Gastrocnemius medialis (tissue), 4 donors: ENCODE measurements at regions not wholly inside any gene's neighbourhood (a gene's known extent, or its start where the extent isn't known, plus 50 kb on each side); places are given as distances from the start of the nearest gene placed in this dataset.

Source experiments
- ATAC-seq, 2 donors: fragments of 150-250 bp; one replicate each; pipeline ENCODE4 v1.9.1; 2016
- DNase-seq, 2 donors: peaks; one replicate each; pipeline ENCODE4 v3.0.0-alpha.2; 2019
- H3K27ac ChIP-seq, 4 donors: fragments of 200-600 bp; sonication (generic); 1 replicate in 1 of 4; 2 replicates in 3 of 4; pipeline ENCODE4 v1.5.1; 2016 to 2018; ENCODE audit warnings: mild to moderate bottlenecking in 2 of 4, moderate library complexity in 1 of 4
- H3K27me3 ChIP-seq, 3 donors: fragments of 200-600 bp; sonication (generic) in 2 of 3; 1 replicate in 1 of 3; 2 replicates in 2 of 3; pipeline versions ENCODE4 v1.5.1 to v1.6.0; 2016 to 2019; ENCODE audit warnings: mild to moderate bottlenecking in 1 of 3, moderate library complexity in 1 of 3
- H3K36me3 ChIP-seq, 2 donors: fragments of 200-600 bp; sonication (generic) in 1 of 2; one replicate each; pipeline ENCODE4 v1.5.1; 2017 to 2018
- H3K4me1 ChIP-seq, 2 donors: fragments of 200-600 bp; sonication (generic) in 1 of 2; one replicate each; pipeline ENCODE4 v1.5.1; 2016 to 2017; ENCODE audit warnings: mild to moderate bottlenecking in 2 of 2
- H3K4me3 ChIP-seq, 4 donors: fragments of 200-600 bp; sonication (generic) in 3 of 4; 1 replicate in 1 of 4; 2 replicates in 3 of 4; pipeline ENCODE4 v1.5.1; 2016 to 2019; ENCODE audit warnings: mild to moderate bottlenecking in 2 of 4
- H3K9me3 ChIP-seq, 3 donors: fragments of 200-600 bp; sonication (generic) in 2 of 3; 1 replicate in 1 of 3; 2 replicates in 2 of 3; pipeline ENCODE4 v1.5.1; 2016 to 2019
- POLR2A ChIP-seq, 2 donors: fragments of 450-650 bp; IDR thresholded peaks; one replicate each; pipeline ENCODE4 v1.6.1; 2017; ENCODE audit warnings: antibody characterized with exemption in 2 of 2, mild to moderate bottlenecking in 2 of 2, moderate library complexity in 2 of 2
- in situ Hi-C, 4 donors: fragments of 200-750 bp; cut with MboI; loops; one replicate each; pipeline versions ENCODE4 v1.15.0 to v1.8.0; 2017; ENCODE audit warnings: low sequenced_read_pairs in 4 of 4
- intact Hi-C: fragments of 100-400 bp; cut with DNase I; formaldehyde crosslinking; loops from one replicate; pipeline ENCODE4 v1.15.1; 2023; ENCODE audit warnings: low total_unique reads
- TF ChIP-seq, protein P1 (sequence below), 5 experiments: fragments of 450-650 bp in 3 of 5; fragments of 200-600 bp in 2 of 5; sonication (generic) in 2 of 5; IDR thresholded peaks in 4 of 5; conservative IDR thresholded peaks in 1 of 5; 1 replicate in 4 of 5; 2 replicates in 1 of 5; pipeline ENCODE4 v1.5.1; 2016 to 2019; ENCODE audit warnings: antibody characterized with exemption in 5 of 5, mild to moderate bottlenecking in 3 of 5, moderate library complexity in 3 of 5

DNA sequence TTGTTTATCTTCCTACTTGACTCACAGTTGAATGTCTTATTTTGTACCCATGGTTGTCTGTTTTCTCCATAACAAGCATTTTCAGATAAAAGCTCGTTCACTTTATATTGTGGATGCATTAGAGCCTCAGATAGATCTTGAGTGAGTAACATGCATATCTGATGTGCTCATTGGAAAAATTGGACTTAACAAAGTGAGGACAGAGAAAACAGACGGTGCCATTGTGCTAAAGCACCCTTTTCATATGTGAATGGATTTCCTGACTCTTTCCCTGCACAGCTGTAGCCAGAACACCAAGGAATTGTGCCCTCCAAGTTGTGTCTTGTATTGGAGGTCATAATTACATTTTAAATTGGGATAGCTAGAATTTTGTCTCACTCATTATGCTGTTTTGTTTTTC lies 325.8 kb upstream of the MEF2C start:
- TF ChIP-seq, protein P1, sequence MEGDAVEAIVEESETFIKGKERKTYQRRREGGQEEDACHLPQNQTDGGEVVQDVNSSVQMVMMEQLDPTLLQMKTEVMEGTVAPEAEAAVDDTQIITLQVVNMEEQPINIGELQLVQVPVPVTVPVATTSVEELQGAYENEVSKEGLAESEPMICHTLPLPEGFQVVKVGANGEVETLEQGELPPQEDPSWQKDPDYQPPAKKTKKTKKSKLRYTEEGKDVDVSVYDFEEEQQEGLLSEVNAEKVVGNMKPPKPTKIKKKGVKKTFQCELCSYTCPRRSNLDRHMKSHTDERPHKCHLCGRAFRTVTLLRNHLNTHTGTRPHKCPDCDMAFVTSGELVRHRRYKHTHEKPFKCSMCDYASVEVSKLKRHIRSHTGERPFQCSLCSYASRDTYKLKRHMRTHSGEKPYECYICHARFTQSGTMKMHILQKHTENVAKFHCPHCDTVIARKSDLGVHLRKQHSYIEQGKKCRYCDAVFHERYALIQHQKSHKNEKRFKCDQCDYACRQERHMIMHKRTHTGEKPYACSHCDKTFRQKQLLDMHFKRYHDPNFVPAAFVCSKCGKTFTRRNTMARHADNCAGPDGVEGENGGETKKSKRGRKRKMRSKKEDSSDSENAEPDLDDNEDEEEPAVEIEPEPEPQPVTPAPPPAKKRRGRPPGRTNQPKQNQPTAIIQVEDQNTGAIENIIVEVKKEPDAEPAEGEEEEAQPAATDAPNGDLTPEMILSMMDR (IDR thresholded peaks at IDR 0.05 in 4 of 5, conservative IDR thresholded peaks at IDR 0.05 in 1 of 5), result no peak
- no peak for TF ChIP-seq POLR2A (IDR thresholded peaks at IDR 0.05)
- ATAC-seq, result no peak
- no peak for DNase-seq
- intact Hi-C loops, result no loop called here
- Histone ChIP-seq H3K4me1 (peaks cover 2 to 11% of the 10 kb centered on the region in 2 donors), H3K27ac (no peak overlapping the region), H3K36me3 (no peaks in the 10 kb centered on the region), H3K27me3 (no peaks in the 10 kb centered on the region), H3K4me3 (no peak overlapping the region), H3K9me3 (no peaks in the 10 kb centered on the region)
- in situ Hi-C loops, result no loop called here

DNA sequence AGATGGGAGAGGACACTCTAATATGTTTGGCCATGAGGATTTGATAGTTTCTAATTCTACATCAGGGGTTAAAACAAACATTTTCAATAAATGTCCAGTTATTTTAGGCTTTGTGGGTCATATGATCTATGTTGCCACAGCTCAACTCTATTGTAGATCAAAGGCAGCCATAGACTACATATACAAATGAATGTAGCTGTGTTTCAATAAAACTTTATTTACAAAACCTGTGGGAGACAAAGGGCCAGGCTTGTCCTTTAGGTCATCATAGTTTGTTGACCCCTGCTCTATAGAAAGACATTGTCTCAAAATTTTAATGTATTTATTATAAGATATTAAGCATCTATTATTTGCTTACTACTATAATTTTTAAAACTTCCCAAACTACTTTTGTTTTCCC lies 325.4 kb upstream of the MEF2C start:
- intact Hi-C loops (no loop called here), in situ Hi-C loops (no loop called here)
- ATAC-seq (no peak), DNase-seq (no peak)
- TF ChIP-seq POLR2A (IDR thresholded peaks at IDR 0.05), result no peak
- TF ChIP-seq, protein P1 (IDR thresholded peaks at IDR 0.05 in 4 of 5, conservative IDR thresholded peaks at IDR 0.05 in 1 of 5), result no peak
- H3K4me3 ChIP-seq, result no peak overlapping the region
- no peaks in the 10 kb centered on the region for H3K36me3 ChIP-seq
- H3K27me3 ChIP-seq, result no peaks in the 10 kb centered on the region
- H3K27ac ChIP-seq, result no peak overlapping the region
- peaks cover 0 to 7% of the 10 kb centered on the region in 2 donors for H3K4me1 ChIP-seq
- no peaks in the 10 kb centered on the region for H3K9me3 ChIP-seq

DNA sequence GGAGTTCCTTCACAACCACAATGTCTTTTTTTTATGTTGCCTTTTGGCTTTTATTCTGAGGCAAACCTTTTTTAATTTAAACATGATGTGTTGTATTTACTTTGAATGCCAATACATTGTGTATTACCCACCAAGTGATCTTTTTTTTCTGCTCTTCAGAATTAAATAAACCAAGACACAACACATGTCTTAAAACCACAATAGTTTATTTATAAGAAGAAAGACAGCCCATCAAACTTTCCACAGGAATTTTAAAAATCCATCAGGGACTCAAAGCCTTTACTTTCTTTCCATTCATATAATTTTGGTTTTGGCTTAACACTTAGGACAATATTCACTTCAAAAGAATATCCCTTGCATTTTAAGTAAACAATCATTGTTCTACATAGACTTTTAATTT lies 321.8 kb upstream of the MEF2C start:
- no peak overlapping the region for H3K4me3 ChIP-seq
- H3K4me1 ChIP-seq, result no peaks in the 10 kb centered on the region
- no peak overlapping the region for H3K27ac ChIP-seq
- no peaks in the 10 kb centered on the region for H3K36me3 ChIP-seq
- in situ Hi-C loops (no loop called here), intact Hi-C loops (no loop called here)
- DNase-seq (no peak), ATAC-seq (no peak)
- TF ChIP-seq POLR2A (IDR thresholded peaks at IDR 0.05), result no peak
- H3K9me3 ChIP-seq, result no peaks in the 10 kb centered on the region
- H3K27me3 ChIP-seq, result no peaks in the 10 kb centered on the region

DNA sequence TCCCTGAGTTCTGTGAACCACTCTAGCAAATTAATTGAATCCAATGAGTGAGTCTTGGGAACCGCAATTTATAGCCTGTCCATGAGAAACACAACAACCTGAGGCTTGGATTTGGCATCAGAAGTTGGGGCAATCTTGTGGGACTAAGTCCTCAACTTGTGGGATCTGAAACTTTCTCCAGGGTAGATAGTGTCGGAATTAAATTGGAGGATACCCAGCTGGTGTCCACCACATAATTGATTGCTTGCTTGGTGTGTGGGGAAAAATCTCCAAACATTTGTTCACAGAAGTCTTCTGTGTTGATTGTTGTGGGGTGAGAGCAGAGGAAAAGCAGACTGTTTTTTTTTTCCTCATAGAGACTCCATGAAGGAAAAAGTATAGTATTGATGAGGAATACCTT lies 320.6 kb upstream of the MEF2C start:
- H3K9me3 ChIP-seq, result peaks cover 0 to 7% (median 0%) of the 10 kb centered on the region in 3 donors
- no peak for ATAC-seq
- TF ChIP-seq, protein P1 (IDR thresholded peaks at IDR 0.05 in 4 of 5, conservative IDR thresholded peaks at IDR 0.05 in 1 of 5), result no peak
- TF ChIP-seq POLR2A (IDR thresholded peaks at IDR 0.05), result no peak

DNA sequence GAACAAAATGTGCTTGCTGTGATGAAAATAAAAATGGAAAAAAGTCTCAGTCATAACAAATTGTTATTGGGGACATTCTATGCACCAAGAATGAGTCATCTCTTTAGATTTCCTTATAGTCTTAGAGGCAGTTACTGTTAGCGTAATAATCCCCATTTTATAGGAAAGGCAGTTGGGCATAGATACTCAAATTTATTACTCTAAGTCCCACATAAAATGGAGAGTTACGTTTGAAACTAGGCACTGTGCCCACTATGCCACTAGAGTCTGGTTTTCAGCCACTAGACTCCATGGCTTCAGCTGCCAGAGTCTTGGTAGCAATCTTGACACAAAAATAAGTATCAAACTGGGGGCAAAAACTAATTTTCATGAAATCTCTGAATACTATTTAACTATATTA lies 317.9 kb upstream of the MEF2C start:
- in situ Hi-C loops, result no loop called here
- Histone ChIP-seq H3K27ac (no peak overlapping the region), H3K36me3 (no peaks in the 10 kb centered on the region), H3K4me3 (no peak overlapping the region), H3K4me1 (no peaks in the 10 kb centered on the region), H3K27me3 (no peaks in the 10 kb centered on the region), H3K9me3 (peaks cover 0 to 11% (median 0%) of the 10 kb centered on the region in 3 donors)
- DNase-seq, result no peak
- intact Hi-C loops, result no loop called here
- TF ChIP-seq, protein P1 (IDR thresholded peaks at IDR 0.05 in 4 of 5, conservative IDR thresholded peaks at IDR 0.05 in 1 of 5), result no peak
- no peak for TF ChIP-seq POLR2A (IDR thresholded peaks at IDR 0.05)
- ATAC-seq, result no peak

More for the DNA sequence above, 320.6 kb upstream of the MEF2C start:
- no peaks in the 10 kb centered on the region for H3K4me1 ChIP-seq
- H3K27me3 ChIP-seq, result no peaks in the 10 kb centered on the region
- in situ Hi-C loops, result no loop called here
- no peaks in the 10 kb centered on the region for H3K36me3 ChIP-seq
- intact Hi-C loops, result no loop called here
- no peak for DNase-seq
- H3K27ac ChIP-seq, result no peak overlapping the region
- H3K4me3 ChIP-seq, result no peak overlapping the region
